GM23338 (cell line): ENCODE measurements at regions not wholly inside any gene's neighbourhood (a gene's known extent, or its start where the extent isn't known, plus 50 kb on each side); places are given as distances from the start of the nearest gene placed in this dataset.

ENCODE experiments used
- EZH2 ChIP-seq: fragments of 200-600 bp; sonication (generic); IDR thresholded peaks from one replicate; pipeline ENCODE4 v1.8.0; 2017; ENCODE audit warnings: antibody characterized with exemption, mild to moderate bottlenecking, low read depth; ENCODE audit not compliant: unreplicated experiment
- EZH2phosphoT487 ChIP-seq: fragments of 200-600 bp; sonication (generic); IDR thresholded peaks from one replicate; pipeline ENCODE4 v1.8.1; 2018; ENCODE audit warnings: antibody characterized with exemption; ENCODE audit not compliant: unreplicated experiment
- POLR2AphosphoS5 ChIP-seq: IDR thresholded peaks from 2 replicates; pipeline ENCODE4 v1.6.1; 2016; ENCODE audit warnings: antibody characterized with exemption, low read depth
- TF ChIP-seq, protein P1 (sequence below), 2 experiments: fragments of 200-600 bp in 1 of 2; sonication (generic) in 1 of 2; conservative IDR thresholded peaks; 2 replicates each; pipeline versions ENCODE4 v1.5.1 to v1.6.1; 2016 to 2017; ENCODE audit warnings: antibody characterized with exemption in 2 of 2, low read depth in 2 of 2, mild to moderate bottlenecking in 2 of 2, moderate library complexity in 1 of 2
- TF ChIP-seq, protein P2 (sequence below): IDR thresholded peaks from one replicate; pipeline ENCODE4 v1.6.1; 2018; ENCODE audit warnings: antibody characterized with exemption; ENCODE audit not compliant: unreplicated experiment

DNA sequence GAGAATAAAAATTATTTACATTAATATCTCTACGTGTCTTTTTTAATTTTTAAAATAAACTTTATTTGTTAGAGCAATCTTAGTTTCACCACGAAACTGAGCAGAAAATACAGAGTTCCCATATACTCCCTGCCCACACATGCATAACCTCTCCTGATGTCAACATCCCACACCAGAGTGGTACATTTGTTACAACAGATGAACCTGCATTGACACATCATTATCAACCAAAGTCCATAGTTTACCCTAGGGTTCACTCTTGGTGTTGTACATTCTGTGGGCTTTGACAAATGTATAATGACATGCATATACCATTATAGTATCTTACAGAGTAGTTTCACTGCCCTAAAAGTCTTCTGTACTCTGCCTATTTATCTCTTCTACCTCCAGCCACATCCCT lies 110.6 kb upstream of the OTUD4 start:
- TF ChIP-seq, protein P1, sequence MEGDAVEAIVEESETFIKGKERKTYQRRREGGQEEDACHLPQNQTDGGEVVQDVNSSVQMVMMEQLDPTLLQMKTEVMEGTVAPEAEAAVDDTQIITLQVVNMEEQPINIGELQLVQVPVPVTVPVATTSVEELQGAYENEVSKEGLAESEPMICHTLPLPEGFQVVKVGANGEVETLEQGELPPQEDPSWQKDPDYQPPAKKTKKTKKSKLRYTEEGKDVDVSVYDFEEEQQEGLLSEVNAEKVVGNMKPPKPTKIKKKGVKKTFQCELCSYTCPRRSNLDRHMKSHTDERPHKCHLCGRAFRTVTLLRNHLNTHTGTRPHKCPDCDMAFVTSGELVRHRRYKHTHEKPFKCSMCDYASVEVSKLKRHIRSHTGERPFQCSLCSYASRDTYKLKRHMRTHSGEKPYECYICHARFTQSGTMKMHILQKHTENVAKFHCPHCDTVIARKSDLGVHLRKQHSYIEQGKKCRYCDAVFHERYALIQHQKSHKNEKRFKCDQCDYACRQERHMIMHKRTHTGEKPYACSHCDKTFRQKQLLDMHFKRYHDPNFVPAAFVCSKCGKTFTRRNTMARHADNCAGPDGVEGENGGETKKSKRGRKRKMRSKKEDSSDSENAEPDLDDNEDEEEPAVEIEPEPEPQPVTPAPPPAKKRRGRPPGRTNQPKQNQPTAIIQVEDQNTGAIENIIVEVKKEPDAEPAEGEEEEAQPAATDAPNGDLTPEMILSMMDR (conservative IDR thresholded peaks at IDR 0.05; ENCODE audit: low read depth in 2 of 2) = no peak
- TF ChIP-seq EZH2 (no peak), POLR2AphosphoS5 (no peak), EZH2phosphoT487 (no peak)
- TF ChIP-seq, protein P2, sequence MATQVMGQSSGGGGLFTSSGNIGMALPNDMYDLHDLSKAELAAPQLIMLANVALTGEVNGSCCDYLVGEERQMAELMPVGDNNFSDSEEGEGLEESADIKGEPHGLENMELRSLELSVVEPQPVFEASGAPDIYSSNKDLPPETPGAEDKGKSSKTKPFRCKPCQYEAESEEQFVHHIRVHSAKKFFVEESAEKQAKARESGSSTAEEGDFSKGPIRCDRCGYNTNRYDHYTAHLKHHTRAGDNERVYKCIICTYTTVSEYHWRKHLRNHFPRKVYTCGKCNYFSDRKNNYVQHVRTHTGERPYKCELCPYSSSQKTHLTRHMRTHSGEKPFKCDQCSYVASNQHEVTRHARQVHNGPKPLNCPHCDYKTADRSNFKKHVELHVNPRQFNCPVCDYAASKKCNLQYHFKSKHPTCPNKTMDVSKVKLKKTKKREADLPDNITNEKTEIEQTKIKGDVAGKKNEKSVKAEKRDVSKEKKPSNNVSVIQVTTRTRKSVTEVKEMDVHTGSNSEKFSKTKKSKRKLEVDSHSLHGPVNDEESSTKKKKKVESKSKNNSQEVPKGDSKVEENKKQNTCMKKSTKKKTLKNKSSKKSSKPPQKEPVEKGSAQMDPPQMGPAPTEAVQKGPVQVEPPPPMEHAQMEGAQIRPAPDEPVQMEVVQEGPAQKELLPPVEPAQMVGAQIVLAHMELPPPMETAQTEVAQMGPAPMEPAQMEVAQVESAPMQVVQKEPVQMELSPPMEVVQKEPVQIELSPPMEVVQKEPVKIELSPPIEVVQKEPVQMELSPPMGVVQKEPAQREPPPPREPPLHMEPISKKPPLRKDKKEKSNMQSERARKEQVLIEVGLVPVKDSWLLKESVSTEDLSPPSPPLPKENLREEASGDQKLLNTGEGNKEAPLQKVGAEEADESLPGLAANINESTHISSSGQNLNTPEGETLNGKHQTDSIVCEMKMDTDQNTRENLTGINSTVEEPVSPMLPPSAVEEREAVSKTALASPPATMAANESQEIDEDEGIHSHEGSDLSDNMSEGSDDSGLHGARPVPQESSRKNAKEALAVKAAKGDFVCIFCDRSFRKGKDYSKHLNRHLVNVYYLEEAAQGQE = no peak
